IPS-NIHi11 (cell line): ENCODE measurements at regions not wholly inside any gene's neighbourhood (a gene's known extent, or its start where the extent isn't known, plus 50 kb on each side); places are given as distances from the start of the nearest gene placed in this dataset.

Source experiments
- DNase-seq: peaks from one replicate; pipeline ENCODE4 v3.0.0; 2012; ENCODE audit warnings: mixed read lengths, low spot score

DNA sequence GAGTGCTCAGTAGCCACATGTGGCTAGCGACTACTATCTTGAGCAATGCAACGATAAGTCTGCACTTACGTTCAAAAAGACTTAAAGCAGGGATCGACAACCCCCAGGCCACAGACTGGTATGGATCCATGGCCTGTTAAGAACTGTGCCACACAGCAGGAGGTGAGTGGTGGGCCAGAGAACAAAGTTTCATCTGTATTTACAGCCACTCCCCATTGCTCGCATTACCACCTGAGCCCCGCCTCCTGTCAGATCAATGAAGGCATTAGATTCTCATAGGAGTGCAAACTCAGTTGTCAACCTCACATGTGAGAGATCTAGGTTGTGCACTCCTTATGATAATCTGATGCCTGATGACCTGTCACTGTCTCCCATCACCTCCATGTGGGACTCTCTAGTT lies 103.6 kb upstream of the ZRANB2 start:
- no peak for DNase-seq

GRCh38 chr1:71179997-71180396 lies 99.2 kb upstream of the ZRANB2 start:
- no peak for DNase-seq

- DNase-seq = peak; percentile 20
Observed at GRCh38 chr1:71170925-71171324, 90.1 kb upstream of the ZRANB2 start.

DNA sequence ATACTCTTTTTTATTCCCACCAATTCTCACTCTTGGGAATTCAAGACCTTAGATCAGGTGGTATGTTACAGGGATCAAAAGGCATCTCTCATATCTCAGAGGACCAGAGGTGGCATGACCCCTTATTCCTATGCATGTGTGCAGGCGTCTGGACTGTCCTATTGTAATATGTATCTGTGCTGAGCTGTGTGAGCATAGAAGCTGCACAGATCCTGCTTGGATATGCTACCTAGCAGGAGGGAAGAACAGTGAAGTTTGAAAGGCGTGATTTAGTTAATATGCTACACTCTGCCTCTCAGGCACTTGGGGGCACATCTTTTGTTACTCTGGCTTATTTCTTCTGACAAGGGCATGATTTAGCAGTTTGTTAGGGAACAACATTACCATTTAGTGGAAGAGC lies 86.7 kb upstream of the ZRANB2 start:
- DNase-seq = no peak

- DNase-seq = no peak
Observed at GRCh38 chr1:71166178-71167173, 85.6 kb upstream of the ZRANB2 start.

DNA sequence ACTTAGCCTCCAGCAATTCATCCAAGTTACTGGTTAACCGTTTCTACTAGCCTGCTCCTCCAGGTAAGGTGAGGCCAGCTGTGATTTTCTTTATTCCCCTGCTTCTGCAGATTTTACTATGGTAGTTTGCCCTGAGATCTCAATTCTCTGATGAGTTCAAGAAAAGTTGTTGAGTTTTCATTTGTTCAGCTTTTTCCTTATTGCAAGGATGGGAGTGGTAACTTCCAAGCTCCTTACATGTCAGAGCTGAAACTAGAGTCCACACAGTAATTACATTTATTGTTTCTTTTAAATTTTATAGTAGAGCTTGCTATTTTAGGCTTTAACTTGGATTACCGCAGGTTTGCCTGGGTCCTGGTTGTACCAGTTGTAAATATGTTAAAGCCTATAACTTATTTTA lies 76.9 kb upstream of the ZRANB2 start:
- DNase-seq = no peak

- DNase-seq = no peak
Observed at GRCh38 chr1:71157151-71157550, 76.3 kb upstream of the ZRANB2 start.

DNA sequence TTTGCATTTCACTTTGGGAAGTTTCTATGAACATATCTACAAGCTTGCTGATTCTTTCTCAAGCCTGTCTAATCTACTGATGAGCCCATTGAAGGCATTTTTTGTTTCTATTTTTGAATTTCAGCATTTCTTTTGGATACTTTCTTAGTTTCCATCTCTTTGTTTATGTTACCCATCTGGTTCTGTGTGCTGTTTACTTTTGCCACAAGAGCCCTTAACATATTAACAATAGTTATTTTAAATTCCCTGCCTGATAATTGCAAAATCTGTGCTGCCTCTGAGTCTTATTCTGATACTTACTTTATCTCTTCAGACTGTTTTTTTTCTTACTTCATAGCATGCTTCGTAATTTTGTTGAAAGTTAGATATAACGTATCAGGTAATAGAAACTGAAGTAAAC lies 75.8 kb upstream of the ZRANB2 start:
- DNase-seq = no peak

GRCh38 chr1:71154429-71154828 lies 73.6 kb upstream of the ZRANB2 start:
- no peak for DNase-seq

GRCh38 chr1:71153826-71154225 lies 73.0 kb upstream of the ZRANB2 start:
- no peak for DNase-seq

- no peak for DNase-seq
Observed at GRCh38 chr1:71147637-71148360, 67.0 kb upstream of the ZRANB2 start.

DNA sequence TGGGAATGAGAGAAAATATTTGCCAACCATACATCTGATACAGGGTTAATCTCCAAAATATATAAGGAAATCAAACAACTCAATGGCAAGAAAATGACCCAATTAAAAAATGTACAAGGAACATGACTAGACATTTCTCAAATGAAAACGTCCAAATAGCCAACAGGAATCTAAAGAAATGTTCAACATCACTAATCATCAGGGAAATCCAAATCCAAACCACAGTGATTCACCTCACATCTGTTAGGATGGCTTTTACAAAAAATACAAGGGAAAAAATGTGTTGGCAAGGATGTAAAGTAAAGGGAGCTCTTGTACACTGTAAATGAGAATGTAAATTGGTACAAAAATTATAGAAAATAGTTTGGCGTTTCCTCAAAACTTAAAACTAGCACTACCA lies 54.7 kb upstream of the ZRANB2 start:
- no peak for DNase-seq
